Right cardiac atrium (tissue), 5 donors: ENCODE measurements at regions not wholly inside any gene's neighbourhood (a gene's known extent, or its start where the extent isn't known, plus 50 kb on each side); places are given as distances from the start of the nearest gene placed in this dataset.

Experiments
- ATAC-seq, 2 donors: fragments of 200-7000 bp; cut with Tn5 transposase; one replicate each; pipeline versions ENCODE4 v1.8.0 to v1.9.1; 2020; ENCODE audit warnings: moderate library complexity in 2 of 2, mild to moderate bottlenecking in 1 of 2
- DNase-seq, 3 donors: peaks; one replicate each; pipeline ENCODE4 v3.0.0-alpha.2; 2020
- H3K27ac ChIP-seq: one replicate; pipeline ENCODE4 v1.5.1; 2013; ENCODE audit warnings: mild to moderate bottlenecking, low read length, control low read depth, moderate library complexity
- H3K27me3 ChIP-seq: one replicate; pipeline ENCODE4 v1.6.1; 2013; ENCODE audit not compliant: control insufficient read depth, insufficient read depth
- H3K4me1 ChIP-seq: one replicate; pipeline ENCODE4 v1.6.1; 2013; ENCODE audit warnings: low read length; ENCODE audit not compliant: control insufficient read depth, insufficient read depth
- H3K4me3 ChIP-seq: one replicate; pipeline ENCODE4 v1.5.1; 2013; ENCODE audit warnings: low read length, control low read depth
- H3K9me3 ChIP-seq: one replicate; pipeline ENCODE4 v1.6.1; 2013; ENCODE audit warnings: low read length; ENCODE audit not compliant: control insufficient read depth
- WGBS: extraction: QIAGEN DNeasy Blood & Tissue Kit; methylation state at CpG from one replicate; pipeline ENCODE4 v1.1.7; 2013; 5-methylcytosine and 5-hydroxymethylcytosine counted together
- intact Hi-C, 4 donors: fragments of 100-400 bp; cut with DNase I; formaldehyde crosslinking; loops; one replicate each; pipeline versions ENCODE4 v1.11.0 to v1.14.0; 2022 to 2023
- donor health status: healthy with polysubstance abuse.
- donor health status: DM: no; HTN: yes; CAD: no.
- donor health status: DM: no; HTN: no; CAD: no.
- donor health status: DM: no; HTN: yes; CAD: no; lungs with severe emphysema.
- donor health status: DM: yes; HTN: yes; CAD: no.

- peaks cover 11% of the 10 kb centered on the region for H3K4me1 ChIP-seq
- DNase-seq (peak; percentile 55 to 89 (median 80)), ATAC-seq (no peak)
These were observed 54.6 kb downstream of the ZFP36L2 start for GRCh38 chr2:43171789-43172188.

GRCh38 chr2:43170405-43171105 is 55.9 kb downstream of the ZFP36L2 start:
- intact Hi-C loops, result no loop called here
- 87% methylated on average over 21 of the region's 21 CpGs for WGBS
- DNase-seq, result peak in 1 of 3 donors; percentile 53
- H3K4me3 ChIP-seq, result no peak overlapping the region
- no peaks in the 10 kb centered on the region for H3K9me3 ChIP-seq
- H3K27me3 ChIP-seq, result no peaks in the 10 kb centered on the region
- ATAC-seq, result no peak
- H3K4me1 ChIP-seq, result peaks cover 11% of the 10 kb centered on the region
- no peak overlapping the region for H3K27ac ChIP-seq

More at GRCh38 chr2:43171789-43172188, 54.6 kb downstream of the ZFP36L2 start:
- 43% methylated on average over 1 of the region's 1 CpG for WGBS
- intact Hi-C loops, result no loop called here
- H3K4me3 ChIP-seq, result no peak overlapping the region
- H3K27me3 ChIP-seq, result no peaks in the 10 kb centered on the region
- H3K27ac ChIP-seq, result peak overlapping the region; percentile 39
- no peaks in the 10 kb centered on the region for H3K9me3 ChIP-seq

DNA sequence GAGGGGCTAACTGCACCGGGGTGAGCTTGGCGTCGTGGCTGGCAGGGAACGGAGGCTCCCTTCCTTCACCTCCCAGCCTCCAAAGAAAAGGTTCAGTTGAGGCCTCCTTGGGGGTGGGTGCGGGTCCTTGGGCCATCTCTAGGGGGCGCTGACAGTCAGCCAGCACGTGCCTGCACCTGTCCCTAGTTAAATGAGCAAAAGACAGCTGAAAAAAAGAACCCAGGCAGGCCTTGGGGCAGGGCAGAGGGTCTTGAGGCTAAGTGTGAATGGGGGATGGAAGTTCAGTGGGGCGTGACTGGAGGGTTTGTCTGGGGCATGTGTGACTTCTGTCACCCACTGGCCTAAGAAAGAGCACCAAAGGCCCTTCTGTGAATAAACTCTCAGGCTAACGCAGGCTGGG is 56.4 kb downstream of the ZFP36L2 start:
- DNase-seq (peak in 1 of 3 donors; percentile 71), ATAC-seq (no peak)
- no peak overlapping the region for H3K4me3 ChIP-seq
- intact Hi-C loops, result loop anchor here in 1 of 4 donors (10.0 kb wide), 1 partner anchor 45 kb away; no protein-coding TSS in a partner anchor
- WGBS, result 79% methylated on average over 9 of the region's 9 CpGs
- peaks cover 11% of the 10 kb centered on the region for H3K4me1 ChIP-seq
- H3K27ac ChIP-seq, result no peak overlapping the region
- H3K9me3 ChIP-seq, result no peaks in the 10 kb centered on the region
- H3K27me3 ChIP-seq, result no peaks in the 10 kb centered on the region

- DNase-seq, result peak; percentile 56 to 76 (median 65)
- Histone ChIP-seq H3K4me1 (peaks cover 11% of the 10 kb centered on the region), H3K4me3 (no peak overlapping the region), H3K27me3 (no peaks in the 10 kb centered on the region), H3K9me3 (no peaks in the 10 kb centered on the region), H3K27ac (peak overlapping the region; percentile 3)
- intact Hi-C loops, result loop anchor here in 1 of 4 donors (10.0 kb wide), 1 partner anchor 45 kb away; no protein-coding TSS in a partner anchor
- WGBS, result 53% methylated on average over 24 of the region's 24 CpGs
- peak; percentile 44 to 66 for ATAC-seq
These were observed 57.1 kb downstream of the ZFP36L2 start for GRCh38 chr2:43169099-43169945.

DNA sequence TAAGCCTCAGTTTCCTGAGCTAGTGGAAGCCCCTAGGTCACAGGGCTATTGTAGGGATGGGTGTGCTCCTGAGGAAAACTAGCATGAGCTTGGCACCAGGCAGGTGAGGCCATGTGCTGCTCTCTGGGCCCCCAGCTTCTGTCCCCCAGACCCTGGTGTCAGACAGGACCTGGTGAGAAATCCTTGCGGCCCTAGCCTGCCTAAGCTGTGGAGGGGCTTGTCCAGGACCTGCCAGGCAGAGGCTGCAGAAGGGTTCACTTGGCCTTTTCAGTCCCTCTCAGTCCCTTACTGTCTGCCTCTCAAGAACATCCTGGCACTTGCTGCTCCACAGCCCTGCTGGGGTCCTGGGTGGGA is 58.4 kb downstream of the ZFP36L2 start:
- no peak for ATAC-seq
- intact Hi-C loops, result loop anchor here in 1 of 4 donors (10.0 kb wide), 1 partner anchor 47 kb away; no protein-coding TSS in a partner anchor
- no peak overlapping the region for H3K4me3 ChIP-seq
- peaks cover 11% of the 10 kb centered on the region for H3K4me1 ChIP-seq
- H3K27ac ChIP-seq, result no peak overlapping the region
- peak in 1 of 3 donors; percentile 54 for DNase-seq
- 100% methylated on average over 1 of the region's 1 CpG for WGBS
- no peaks in the 10 kb centered on the region for H3K9me3 ChIP-seq
- H3K27me3 ChIP-seq, result no peaks in the 10 kb centered on the region

GRCh38 chr2:43165378-43166069 is 60.9 kb downstream of the ZFP36L2 start:
- 75% methylated on average over 9 of the region's 9 CpGs for WGBS
- Histone ChIP-seq H3K4me3 (no peak overlapping the region), H3K9me3 (no peaks in the 10 kb centered on the region), H3K27me3 (no peaks in the 10 kb centered on the region), H3K4me1 (peaks cover 13% of the 10 kb centered on the region), H3K27ac (no peak overlapping the region)
- ATAC-seq, result no peak
- intact Hi-C loops, result loop anchor here in 1 of 4 donors (10.0 kb wide), 1 partner anchor 49 kb away; no protein-coding TSS in a partner anchor
- peak in 1 of 3 donors; percentile 25 for DNase-seq

DNA sequence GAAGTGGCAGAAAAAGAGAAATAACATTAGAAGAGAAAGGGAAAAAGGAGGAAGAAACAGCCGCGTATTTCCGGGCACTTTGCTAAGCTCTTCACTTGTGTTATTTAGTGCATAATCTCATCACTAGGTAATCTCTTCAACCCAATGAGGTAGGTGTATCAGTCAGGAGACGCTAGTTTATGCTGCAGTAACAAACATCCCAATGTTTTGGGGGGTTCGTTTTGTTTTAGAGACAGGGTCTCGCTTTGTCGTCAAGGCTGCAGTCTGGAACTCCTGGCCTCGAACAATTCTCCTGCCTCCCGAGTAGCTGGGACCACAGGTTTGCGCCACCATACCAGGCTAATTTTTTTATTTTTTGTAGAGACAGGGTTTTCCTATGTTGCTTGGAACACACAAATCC is 61.7 kb downstream of the ZFP36L2 start:
- intact Hi-C loops, result loop anchor here in 2 of 4 donors (5.0 to 10.0 kb wide), 2 partner anchors 50 to 53 kb away; no protein-coding TSS in a partner anchor
- H3K4me1 ChIP-seq, result peaks cover 15% of the 10 kb centered on the region
- no peak overlapping the region for H3K27ac ChIP-seq
- DNase-seq, result no peak
- no peak for ATAC-seq
- H3K27me3 ChIP-seq, result no peaks in the 10 kb centered on the region
- H3K9me3 ChIP-seq, result no peaks in the 10 kb centered on the region
- WGBS, result 94% methylated on average over 10 of the region's 10 CpGs
- H3K4me3 ChIP-seq, result no peak overlapping the region

DNA sequence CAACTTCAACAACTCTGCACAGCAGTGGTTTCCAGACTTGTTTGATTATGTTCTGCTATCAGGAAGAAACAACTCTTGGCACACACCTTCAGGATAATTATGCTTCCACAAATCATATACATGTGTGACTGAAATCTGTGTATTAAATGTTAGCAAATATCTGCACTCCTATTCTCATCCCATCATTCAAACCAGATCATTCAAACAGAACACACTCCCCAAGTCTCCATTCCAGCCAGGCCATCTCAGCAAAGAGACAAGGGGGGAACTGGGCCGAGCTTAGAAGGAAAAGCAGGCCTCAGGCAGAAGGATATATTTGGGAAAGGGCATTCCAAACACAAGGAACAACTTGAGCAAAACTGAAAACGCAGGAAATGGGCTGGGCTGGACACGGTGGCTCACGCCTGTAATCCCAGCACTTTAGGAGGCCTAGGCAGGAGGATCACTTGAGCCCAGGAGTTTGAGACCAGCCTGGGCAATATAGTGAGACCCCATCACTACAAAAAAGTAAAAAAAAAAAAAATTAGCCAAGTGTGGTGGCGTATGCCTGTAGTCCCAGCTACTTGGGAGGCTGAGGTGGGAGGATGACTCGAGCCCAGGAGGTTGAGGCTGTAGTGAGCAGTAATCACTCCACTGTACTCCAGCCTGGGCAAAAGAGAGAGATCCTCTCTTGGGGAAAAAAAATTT is 62.7 kb downstream of the ZFP36L2 start:
- Histone ChIP-seq H3K9me3 (no peaks in the 10 kb centered on the region), H3K4me3 (no peak overlapping the region), H3K4me1 (peaks cover 11% of the 10 kb centered on the region), H3K27ac (no peak overlapping the region), H3K27me3 (no peaks in the 10 kb centered on the region)
- ATAC-seq (no peak), DNase-seq (peak in 1 of 3 donors; percentile 5)
- WGBS, result 81% methylated on average over 6 of the region's 6 CpGs
- intact Hi-C loops, result loop anchor here in 2 of 4 donors (5.0 to 10.0 kb wide), 2 partner anchors 51 to 54 kb away; no protein-coding TSS in a partner anchor

DNA sequence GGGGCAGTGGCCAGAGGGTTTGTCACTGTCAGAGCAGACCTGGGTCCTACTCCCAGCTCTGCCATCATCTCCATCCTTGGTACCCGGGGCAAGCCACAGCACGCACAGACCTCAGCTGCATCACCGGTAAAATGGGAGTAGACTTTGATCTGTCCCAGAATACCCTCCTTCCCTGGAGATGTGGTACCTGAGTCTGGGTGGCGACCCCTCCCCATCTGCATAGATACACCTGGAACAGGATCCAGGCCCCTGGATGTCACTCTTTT is 64.0 kb downstream of the ZFP36L2 start:
- peaks cover 12% of the 10 kb centered on the region for H3K4me1 ChIP-seq
- DNase-seq (no peak), ATAC-seq (no peak)
- no peak overlapping the region for H3K4me3 ChIP-seq
- WGBS, result over 99% methylated on average over 4 of the region's 4 CpGs
- no peaks in the 10 kb centered on the region for H3K9me3 ChIP-seq
- no peaks in the 10 kb centered on the region for H3K27me3 ChIP-seq
- intact Hi-C loops, result loop anchor here in 2 of 4 donors (5.0 to 10.0 kb wide), 2 partner anchors 52 to 55 kb away; no protein-coding TSS in a partner anchor
- H3K27ac ChIP-seq, result no peak overlapping the region
